Common myeloid progenitor, CD34-positive (primary cell): ENCODE measurements at regions not wholly inside any gene's neighbourhood (a gene's known extent, or its start where the extent isn't known, plus 50 kb on each side); places are given as distances from the start of the nearest gene placed in this dataset.

Experiments used
- CTCF ChIA-PET: fragments of 350-600 bp; sonication (Branson Sonifier 250); formaldehyde crosslinking; loops from one replicate; lab custom pipeline; 2021; ENCODE audit warnings: antibody characterized with exemption; lab: Charles Lee
- POLR2A ChIA-PET: fragments of 350-600 bp; sonication (Branson Sonifier 250); formaldehyde crosslinking; loops from one replicate; lab custom pipeline; 2021; ENCODE audit warnings: antibody characterized with exemption; lab: Charles Lee
- DNase-seq, 3 donors: peaks; one replicate each; pipeline versions ENCODE4 v3.0.0 to v3.0.0-alpha.2; 2013
- H3K27ac ChIP-seq, 2 experiments: 1 replicate in 1 of 2; 2 replicates in 1 of 2; pipeline ENCODE4 v1.7.0; 2013; ENCODE audit warnings: inconsistent platforms in 2 of 2, low read length in 2 of 2, mild to moderate bottlenecking in 2 of 2, low read depth in 1 of 2, moderate library complexity in 1 of 2; ENCODE audit not compliant: severe bottlenecking in 2 of 2, insufficient read depth in 1 of 2, poor library complexity in 1 of 2
- H3K27me3 ChIP-seq, 5 experiments: replicated peaks in 2 of 5; 1 replicate in 3 of 5; 2 replicates in 2 of 5; pipeline versions ENCODE4 v1.6.1 to v1.7.0; 2013; ENCODE audit warnings: low read length in 4 of 5, mild to moderate bottlenecking in 2 of 5, moderate library complexity in 2 of 5, inconsistent platforms in 1 of 5; ENCODE audit not compliant: insufficient read depth in 5 of 5, control insufficient read depth in 4 of 5
- H3K36me3 ChIP-seq, 4 experiments: 1 replicate in 2 of 4; 2 replicates in 2 of 4; pipeline versions ENCODE4 v1.6.1 to v1.7.0; 2013; ENCODE audit warnings: low read length in 3 of 4, control low read depth in 1 of 4, mild to moderate bottlenecking in 1 of 4; ENCODE audit not compliant: control insufficient read depth in 4 of 4, insufficient read depth in 4 of 4
- H3K4me1 ChIP-seq, 4 experiments: 1 replicate in 3 of 4; 2 replicates in 1 of 4; pipeline versions ENCODE4 v1.6.1 to v1.7.1; 2013; ENCODE audit warnings: low read length in 3 of 4, mild to moderate bottlenecking in 3 of 4, control low read depth in 1 of 4, inconsistent platforms in 1 of 4, moderate library complexity in 1 of 4; ENCODE audit not compliant: control insufficient read depth in 4 of 4, insufficient read depth in 4 of 4; ENCODE audit errors: control extremely low read depth in 1 of 4
- H3K4me3 ChIP-seq, 7 experiments: 1 replicate in 4 of 7; 2 replicates in 3 of 7; pipeline versions ENCODE4 v1.5.1 to v1.7.0; 2013; ENCODE audit warnings: mild to moderate bottlenecking in 7 of 7, low read length in 6 of 7, moderate library complexity in 6 of 7, inconsistent platforms in 2 of 7, low read depth in 2 of 7, control low read depth in 1 of 7; ENCODE audit not compliant: insufficient read depth in 4 of 7, control insufficient read depth in 1 of 7; ENCODE audit errors: extremely low read depth in 1 of 7
- H3K9me3 ChIP-seq, 5 experiments: 1 replicate in 4 of 5; 2 replicates in 1 of 5; pipeline versions ENCODE4 v1.6.1 to v1.7.1; 2013; ENCODE audit warnings: low read length in 4 of 5, mild to moderate bottlenecking in 2 of 5, inconsistent platforms in 1 of 5, low read depth in 1 of 5, moderate library complexity in 1 of 5; ENCODE audit not compliant: control insufficient read depth in 4 of 5, insufficient read depth in 2 of 5; ENCODE audit errors: control extremely low read depth in 1 of 5
- WGBS: methylation state at CpG from one replicate; pipeline ENCODE4 v1.1.5; 2013; ENCODE audit not compliant: insufficient coverage; 5-methylcytosine and 5-hydroxymethylcytosine counted together

GRCh38 chr2:163373496-163373895 is 362.3 kb downstream of the FIGN start:
- ChIA-PET POLR2A (no interaction called here), CTCF (no interaction called here)
- WGBS, result 100% methylated on average over 1 of the region's 1 CpG
- H3K27me3 ChIP-seq, result no peaks in the 10 kb centered on the region
- H3K4me3 ChIP-seq, result no peak overlapping the region
- H3K27ac ChIP-seq, result no peak overlapping the region
- no peaks in the 10 kb centered on the region for H3K36me3 ChIP-seq
- no peaks in the 10 kb centered on the region for H3K9me3 ChIP-seq
- no peaks in the 10 kb centered on the region for H3K4me1 ChIP-seq
- no peak for DNase-seq

DNA sequence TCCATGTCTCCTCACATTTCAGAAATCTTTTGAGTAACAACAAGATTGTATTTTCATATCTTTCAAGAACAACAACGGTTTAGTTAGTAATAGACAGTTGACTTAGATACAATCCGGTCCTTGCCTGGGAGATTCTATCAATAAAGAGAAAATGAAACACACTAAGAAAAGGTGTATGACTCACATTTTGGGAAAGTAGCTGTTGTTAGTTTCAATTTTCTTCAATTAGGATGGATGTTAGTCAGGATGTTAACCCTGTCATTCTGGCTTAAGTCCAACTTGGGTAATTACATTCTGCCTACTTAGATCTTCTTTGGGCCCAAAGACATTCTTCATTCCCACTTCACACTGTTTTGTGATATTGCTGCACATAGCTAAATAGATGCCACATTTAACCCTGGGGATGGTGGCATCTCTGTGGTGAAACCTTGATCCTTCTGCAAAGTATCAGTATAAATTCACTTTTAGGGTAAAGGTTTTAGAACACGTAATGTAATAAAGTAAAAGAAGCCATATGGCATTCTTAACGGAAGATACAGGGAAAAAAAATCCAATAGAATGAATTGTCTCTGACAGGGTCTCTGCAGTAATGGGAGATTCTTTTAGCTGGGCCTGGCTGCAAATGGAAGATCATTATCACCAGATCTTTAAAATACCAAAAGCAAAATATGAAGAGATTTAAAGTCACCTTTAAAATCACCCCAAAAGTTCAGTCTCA is 365.5 kb downstream of the FIGN start:
- ChIA-PET POLR2A (no interaction called here), CTCF (no interaction called here)
- no peak overlapping the region for H3K27ac ChIP-seq
- no peaks in the 10 kb centered on the region for H3K9me3 ChIP-seq
- no peak overlapping the region for H3K4me3 ChIP-seq
- H3K36me3 ChIP-seq, result no peaks in the 10 kb centered on the region
- 100% methylated on average over 1 of the region's 4 CpGs for WGBS
- no peaks in the 10 kb centered on the region for H3K27me3 ChIP-seq
- no peaks in the 10 kb centered on the region for H3K4me1 ChIP-seq
- no peak for DNase-seq

DNA sequence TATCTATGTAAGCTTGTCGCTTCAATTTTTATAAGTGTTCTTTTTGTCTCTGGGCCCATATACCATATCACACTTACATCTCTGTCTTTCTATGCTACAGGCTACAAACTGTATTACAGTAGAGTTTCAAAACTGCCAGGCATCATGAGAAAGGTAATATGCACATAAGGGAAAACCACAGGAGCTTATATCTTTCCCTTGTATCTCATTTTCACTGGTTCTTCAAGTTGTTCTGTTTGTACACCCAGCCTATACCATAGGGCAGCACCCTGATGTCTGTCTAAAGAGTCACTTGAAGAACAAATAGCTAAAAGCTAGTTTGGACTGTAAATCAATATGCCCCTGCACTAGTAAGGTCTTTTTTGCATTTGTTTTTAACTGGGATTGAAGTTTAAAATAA is 366.7 kb downstream of the FIGN start:
- DNase-seq, result no peak
- H3K27ac ChIP-seq, result no peak overlapping the region
- H3K4me1 ChIP-seq, result no peaks in the 10 kb centered on the region
- ChIA-PET CTCF (no interaction called here), POLR2A (no interaction called here)
- no peaks in the 10 kb centered on the region for H3K27me3 ChIP-seq
- no CpG with 5 or more reads among the region's 1 CpG for WGBS
- no peaks in the 10 kb centered on the region for H3K36me3 ChIP-seq
- no peak overlapping the region for H3K4me3 ChIP-seq
- no peaks in the 10 kb centered on the region for H3K9me3 ChIP-seq

DNA sequence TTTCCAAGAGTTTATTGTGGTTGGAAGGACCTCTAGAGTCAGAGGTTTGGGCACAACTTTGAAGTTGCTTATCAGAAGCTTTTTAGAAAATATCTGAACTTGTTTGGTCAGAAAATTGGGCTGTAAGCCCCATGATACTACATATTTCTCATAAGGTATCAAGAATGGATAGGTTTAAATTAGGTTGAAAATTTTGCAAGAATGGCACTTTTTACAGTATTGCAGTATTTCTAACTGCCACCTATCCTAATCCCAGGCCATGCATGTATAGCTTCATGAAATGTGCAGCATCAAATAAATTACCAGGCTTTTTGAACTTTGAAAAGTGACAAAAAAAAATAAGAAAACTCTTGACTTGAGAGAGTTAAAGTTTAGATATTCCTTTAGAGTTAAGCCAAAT is 367.2 kb downstream of the FIGN start:
- DNase-seq, result no peak
- Histone ChIP-seq H3K4me3 (no peak overlapping the region), H3K36me3 (no peaks in the 10 kb centered on the region), H3K27ac (no peak overlapping the region), H3K4me1 (no peaks in the 10 kb centered on the region), H3K27me3 (no peaks in the 10 kb centered on the region), H3K9me3 (peaks cover 0 to under 1% (median 0%) of the 10 kb centered on the region in 5 experiments)
- ChIA-PET POLR2A (interaction anchor here (0.5 kb wide), 1 partner anchor 111 kb away, joined by 4 read pairs; no protein-coding TSS in a partner anchor), CTCF (no interaction called here)

GRCh38 chr2:163367825-163368582 is 367.8 kb downstream of the FIGN start:
- DNase-seq, result no peak
- Histone ChIP-seq H3K9me3 (peaks cover 0 to 1% (median 0%) of the 10 kb centered on the region in 5 experiments), H3K4me3 (no peak overlapping the region)

GRCh38 chr2:163364736-163365135 is 371.1 kb downstream of the FIGN start:
- H3K27me3 ChIP-seq, result no peaks in the 10 kb centered on the region
- no peaks in the 10 kb centered on the region for H3K4me1 ChIP-seq
- peaks cover 0 to 1% (median 0%) of the 10 kb centered on the region in 5 experiments for H3K9me3 ChIP-seq
- no peak for DNase-seq
- H3K4me3 ChIP-seq, result no peak overlapping the region
- no peak overlapping the region for H3K27ac ChIP-seq
- no peaks in the 10 kb centered on the region for H3K36me3 ChIP-seq
- ChIA-PET CTCF (no interaction called here), POLR2A (no interaction called here)

More at GRCh38 chr2:163367825-163368582, 367.8 kb downstream of the FIGN start:
- no peaks in the 10 kb centered on the region for H3K27me3 ChIP-seq
- no peak overlapping the region for H3K27ac ChIP-seq
- H3K36me3 ChIP-seq, result no peaks in the 10 kb centered on the region
- ChIA-PET POLR2A (interaction anchor here (0.5 kb wide), 1 partner anchor 110 kb away, joined by 4 read pairs; no protein-coding TSS in a partner anchor), CTCF (no interaction called here)
- H3K4me1 ChIP-seq, result no peaks in the 10 kb centered on the region
- 100% methylated on average over 1 of the region's 4 CpGs for WGBS

- Histone ChIP-seq H3K9me3 (no peaks in the 10 kb centered on the region), H3K27ac (no peak overlapping the region), H3K27me3 (peaks cover 0 to 2% (median 0%) of the 10 kb centered on the region in 5 experiments), H3K4me1 (peaks cover 0 to 6% (median 2%) of the 10 kb centered on the region in 4 experiments), H3K36me3 (no peaks in the 10 kb centered on the region), H3K4me3 (no peak overlapping the region)
- WGBS, result no CpG with 5 or more reads among the region's 1 CpG
- CTCF ChIA-PET, result no interaction called here
- no peak for DNase-seq
- POLR2A ChIA-PET, result no interaction called here
Measured at GRCh38 chr2:163353551-163353950, 382.3 kb downstream of the FIGN start.
